Astrocyte of the cerebellum (primary cell): ENCODE measurements at regions not wholly inside any gene's neighbourhood (a gene's known extent, or its start where the extent isn't known, plus 50 kb on each side); places are given as distances from the start of the nearest gene placed in this dataset.

Experiments used
- DNase-seq: peaks from one replicate; pipeline ENCODE4 v3.0.0-alpha.2; 2011; ENCODE audit warnings: low read depth
- H3K4me3 ChIP-seq: 2 replicates; pipeline ENCODE4 v1.5.1; 2011; ENCODE audit warnings: mild to moderate bottlenecking, low read depth, low read length, moderate library complexity
- in situ Hi-C: cut with HindIII; loops from 2 replicates; pipeline ENCODE4 v1.10.0; 2017; ENCODE audit warnings: low sequenced_read_pairs
- TF ChIP-seq, protein P1 (sequence below): IDR thresholded peaks from 2 replicates; pipeline ENCODE4 v1.5.1; 2012; ENCODE audit warnings: low read length, low read depth, moderate library complexity, mild to moderate bottlenecking; ENCODE audit errors: missing control alignments

DNA sequence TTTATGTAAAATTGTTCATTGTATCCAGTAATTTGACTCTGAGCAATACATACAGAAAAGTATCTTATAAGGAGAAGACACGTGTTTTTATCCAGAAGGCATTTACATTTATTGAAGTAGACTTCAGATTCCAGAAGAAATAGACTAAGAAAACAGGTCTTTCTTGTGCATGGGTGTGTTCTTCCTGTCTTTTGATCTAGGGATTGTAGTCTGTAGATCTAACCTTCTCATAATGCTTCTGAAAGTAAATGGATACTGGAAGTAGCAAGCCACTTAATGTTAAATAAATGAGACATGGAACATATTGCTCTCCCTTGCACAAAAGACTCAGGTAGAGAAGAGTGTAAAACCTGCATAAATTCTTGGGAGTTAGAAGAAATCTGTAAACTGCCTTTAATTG, 853.2 kb upstream of the B3GALT2 start:
- DNase-seq: no peak
- no peak overlapping the region for H3K4me3 ChIP-seq
- in situ Hi-C loops: no loop called here
- TF ChIP-seq, protein P1, sequence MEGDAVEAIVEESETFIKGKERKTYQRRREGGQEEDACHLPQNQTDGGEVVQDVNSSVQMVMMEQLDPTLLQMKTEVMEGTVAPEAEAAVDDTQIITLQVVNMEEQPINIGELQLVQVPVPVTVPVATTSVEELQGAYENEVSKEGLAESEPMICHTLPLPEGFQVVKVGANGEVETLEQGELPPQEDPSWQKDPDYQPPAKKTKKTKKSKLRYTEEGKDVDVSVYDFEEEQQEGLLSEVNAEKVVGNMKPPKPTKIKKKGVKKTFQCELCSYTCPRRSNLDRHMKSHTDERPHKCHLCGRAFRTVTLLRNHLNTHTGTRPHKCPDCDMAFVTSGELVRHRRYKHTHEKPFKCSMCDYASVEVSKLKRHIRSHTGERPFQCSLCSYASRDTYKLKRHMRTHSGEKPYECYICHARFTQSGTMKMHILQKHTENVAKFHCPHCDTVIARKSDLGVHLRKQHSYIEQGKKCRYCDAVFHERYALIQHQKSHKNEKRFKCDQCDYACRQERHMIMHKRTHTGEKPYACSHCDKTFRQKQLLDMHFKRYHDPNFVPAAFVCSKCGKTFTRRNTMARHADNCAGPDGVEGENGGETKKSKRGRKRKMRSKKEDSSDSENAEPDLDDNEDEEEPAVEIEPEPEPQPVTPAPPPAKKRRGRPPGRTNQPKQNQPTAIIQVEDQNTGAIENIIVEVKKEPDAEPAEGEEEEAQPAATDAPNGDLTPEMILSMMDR: no peak

DNA sequence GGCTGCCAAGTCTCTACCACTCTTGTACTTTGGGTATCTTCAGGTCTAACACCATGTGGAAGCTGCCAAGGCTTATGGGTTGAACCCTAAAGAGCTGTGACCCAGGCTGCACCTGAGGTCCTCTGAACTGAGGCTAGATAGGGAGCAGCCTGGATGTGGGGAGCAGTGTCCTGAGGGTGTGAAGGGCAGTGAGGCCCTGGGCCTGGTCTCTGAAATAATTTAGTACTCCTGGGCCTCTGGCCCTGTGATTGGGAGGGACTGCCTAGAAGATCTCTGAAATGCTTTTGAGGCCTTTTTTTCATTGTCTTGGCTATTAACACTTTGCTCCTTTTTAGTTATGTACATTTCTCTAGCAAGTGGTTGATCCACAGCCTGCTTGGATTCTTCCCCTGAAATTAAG, 847.2 kb upstream of the B3GALT2 start:
- in situ Hi-C loops: no loop called here
- H3K4me3 ChIP-seq: no peak overlapping the region
- DNase-seq: no peak
- TF ChIP-seq, protein P1: no peak

DNA sequence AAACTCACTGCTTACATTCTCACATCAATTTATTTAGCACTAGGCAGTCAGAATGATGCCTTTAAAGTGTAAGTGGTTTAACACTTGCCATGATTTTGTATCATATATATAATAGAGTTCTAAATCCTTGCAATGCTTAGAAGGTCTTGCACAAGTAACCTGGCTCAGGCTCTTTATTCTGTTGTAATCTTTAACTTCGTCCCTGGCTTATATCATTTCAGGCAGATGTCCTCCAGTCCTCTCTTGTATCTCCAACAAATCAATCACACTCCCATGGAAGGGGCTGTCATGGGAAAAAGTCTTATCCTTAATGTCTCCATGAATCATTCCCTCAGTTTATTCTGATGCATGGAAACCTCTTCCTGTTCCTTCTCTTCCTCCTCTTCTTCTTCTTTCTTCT, 841.6 kb upstream of the B3GALT2 start:
- DNase-seq: no peak
- H3K4me3 ChIP-seq: no peak overlapping the region
- TF ChIP-seq, protein P1: no peak
- in situ Hi-C loops: no loop called here

DNA sequence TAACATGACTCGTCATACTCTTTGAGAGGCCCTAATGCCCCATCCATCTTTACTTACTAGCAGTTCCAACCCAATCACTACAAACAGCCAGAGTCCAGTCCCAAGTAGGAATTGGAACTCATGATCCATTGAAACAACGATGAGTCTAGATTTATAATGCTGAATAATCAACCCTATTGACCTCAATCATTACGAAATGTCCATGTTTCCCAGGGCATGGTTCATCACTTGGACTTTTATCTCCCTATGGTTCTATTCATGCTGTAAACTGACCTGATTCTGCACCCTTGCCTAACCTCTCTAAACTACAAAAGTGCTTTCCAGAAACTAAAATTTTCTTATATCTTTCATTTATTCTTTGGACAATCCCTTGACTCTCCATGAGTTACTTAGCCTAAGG, 840.0 kb upstream of the B3GALT2 start:
- in situ Hi-C loops: no loop called here
- DNase-seq: no peak
- H3K4me3 ChIP-seq: no peak overlapping the region
- TF ChIP-seq, protein P1: no peak

DNA sequence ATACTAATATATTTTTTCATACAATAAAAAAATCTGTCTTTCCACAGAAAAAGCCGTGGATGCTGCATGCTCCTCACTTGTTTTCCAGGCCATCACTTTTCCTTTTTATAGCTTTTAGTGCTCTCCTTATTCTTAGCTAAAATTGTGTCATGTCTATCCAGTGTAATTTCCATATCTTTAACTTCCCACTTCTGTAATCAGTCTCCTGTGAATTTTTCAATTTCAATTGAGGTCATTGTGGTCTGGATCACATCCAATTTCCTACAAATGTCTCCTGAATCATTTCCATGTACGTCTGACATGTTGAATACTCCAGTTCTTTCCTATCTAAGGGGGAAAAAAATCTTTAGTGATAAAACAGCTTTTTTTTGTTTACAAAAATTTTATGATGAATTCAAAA, 838.2 kb upstream of the B3GALT2 start:
- in situ Hi-C loops: no loop called here
- TF ChIP-seq, protein P1: no peak
- H3K4me3 ChIP-seq: no peak overlapping the region
- DNase-seq: peak; percentile 94

DNA sequence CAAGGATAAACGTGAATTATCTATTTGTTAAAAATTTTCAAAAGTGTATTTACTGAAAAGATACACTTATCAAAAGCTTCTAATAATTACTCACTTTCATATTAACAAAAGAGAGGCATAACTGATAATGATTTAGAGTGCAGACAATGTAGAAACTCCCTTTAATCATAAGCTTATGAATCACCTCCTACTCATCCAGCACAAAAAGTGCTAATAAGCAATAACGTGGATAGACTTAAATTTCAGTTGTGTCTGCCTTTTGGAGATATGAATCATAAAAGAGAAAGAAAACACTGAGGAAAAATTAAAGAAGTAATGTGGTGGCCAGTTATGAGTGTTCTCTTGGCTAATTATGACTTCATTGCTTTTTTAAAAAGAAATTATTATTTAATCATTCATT, 827.6 kb upstream of the B3GALT2 start:
- TF ChIP-seq, protein P1: no peak
- DNase-seq: no peak
- in situ Hi-C loops: no loop called here
- H3K4me3 ChIP-seq: no peak overlapping the region

DNA sequence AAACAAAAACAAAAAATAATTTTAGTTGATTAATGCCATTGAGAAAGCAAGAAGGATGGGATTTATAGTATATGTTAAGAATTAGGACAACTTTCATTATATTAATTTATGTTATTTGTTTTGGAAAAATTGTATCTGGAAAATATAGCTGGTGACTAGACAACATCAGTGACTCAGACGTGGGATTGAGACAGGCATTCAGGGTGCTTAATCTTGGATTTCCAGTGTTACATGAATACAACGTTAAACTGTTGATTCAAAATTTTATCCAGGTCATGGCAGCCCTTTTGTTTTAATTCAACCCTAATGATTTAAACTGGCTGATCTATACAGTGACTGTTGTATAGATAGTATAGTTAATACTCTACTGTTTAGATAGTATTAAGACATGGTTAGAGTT, 827.1 kb upstream of the B3GALT2 start:
- in situ Hi-C loops: no loop called here
- TF ChIP-seq, protein P1: no peak
- no peak for DNase-seq
- no peak overlapping the region for H3K4me3 ChIP-seq
